22Rv1 (cell line): ENCODE measurements at regions not wholly inside any gene's neighbourhood (a gene's known extent, or its start where the extent isn't known, plus 50 kb on each side); places are given as distances from the start of the nearest gene placed in this dataset.
"Not testable (repeated sequence)": the region's sequence is repeated elsewhere in the genome, so short reads cannot be mapped to it uniquely, and the experiment has no call there.

Experiments
- CTCF ChIP-seq: fragments of 450-650 bp; IDR thresholded peaks from 2 replicates; pipeline ENCODE4 v1.5.1; 2017; ENCODE audit warnings: mild to moderate bottlenecking
- ZFX ChIP-seq: fragments of 450-650 bp; IDR thresholded peaks from 2 replicates; pipeline ENCODE4 v1.6.1; 2017; ENCODE audit warnings: antibody characterized with exemption, borderline replicate concordance

DNA sequence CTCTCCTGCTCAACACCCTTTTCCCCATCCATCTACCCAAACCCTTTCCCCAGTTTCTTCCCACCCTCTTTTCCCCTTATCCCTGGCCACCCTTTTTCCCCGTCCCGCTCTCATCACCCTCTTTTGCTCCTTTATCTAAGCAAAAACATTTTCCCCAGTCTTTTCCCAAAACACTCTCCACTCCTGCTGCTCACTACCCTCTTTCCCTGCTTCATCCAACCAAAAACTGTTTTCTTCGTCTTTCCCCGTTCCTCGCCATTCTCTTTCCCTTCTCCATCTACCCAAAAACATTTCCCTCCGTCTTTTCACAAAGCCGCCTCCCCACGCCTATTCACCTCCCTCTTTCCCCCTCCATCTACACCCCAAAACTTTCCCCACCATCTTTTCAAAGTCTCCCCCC is 80.9 kb upstream of the KCNJ18 start:
- not testable (repeated sequence) for TF ChIP-seq CTCF, ZFX
